Gastrocnemius medialis (tissue), 4 donors: ENCODE measurements at regions not wholly inside any gene's neighbourhood (a gene's known extent, or its start where the extent isn't known, plus 50 kb on each side); places are given as distances from the start of the nearest gene placed in this dataset.

Experiments
- CTCF ChIP-seq, 5 experiments: fragments of 450-650 bp in 3 of 5; fragments of 200-600 bp in 2 of 5; sonication (generic) in 2 of 5; IDR thresholded peaks in 4 of 5; conservative IDR thresholded peaks in 1 of 5; 1 replicate in 4 of 5; 2 replicates in 1 of 5; pipeline ENCODE4 v1.5.1; 2016 to 2019; ENCODE audit warnings: antibody characterized with exemption in 5 of 5, mild to moderate bottlenecking in 3 of 5, moderate library complexity in 3 of 5
- POLR2A ChIP-seq, 2 donors: fragments of 450-650 bp; IDR thresholded peaks; one replicate each; pipeline ENCODE4 v1.6.1; 2017; ENCODE audit warnings: antibody characterized with exemption in 2 of 2, mild to moderate bottlenecking in 2 of 2, moderate library complexity in 2 of 2

- no peak for TF ChIP-seq CTCF (IDR thresholded peaks at IDR 0.05 in 4 of 5, conservative IDR thresholded peaks at IDR 0.05 in 1 of 5)
- TF ChIP-seq POLR2A (IDR thresholded peaks at IDR 0.05) = no peak
Measured at GRCh38 chr12:124481257-124481750, 86.1 kb downstream of the NCOR2 start.
